ENCODE measurements at regions not wholly inside any gene's neighbourhood (a gene's known extent, or its start where the extent isn't known, plus 50 kb on each side); places are given as distances from the start of the nearest gene placed in this dataset.

DNA sequence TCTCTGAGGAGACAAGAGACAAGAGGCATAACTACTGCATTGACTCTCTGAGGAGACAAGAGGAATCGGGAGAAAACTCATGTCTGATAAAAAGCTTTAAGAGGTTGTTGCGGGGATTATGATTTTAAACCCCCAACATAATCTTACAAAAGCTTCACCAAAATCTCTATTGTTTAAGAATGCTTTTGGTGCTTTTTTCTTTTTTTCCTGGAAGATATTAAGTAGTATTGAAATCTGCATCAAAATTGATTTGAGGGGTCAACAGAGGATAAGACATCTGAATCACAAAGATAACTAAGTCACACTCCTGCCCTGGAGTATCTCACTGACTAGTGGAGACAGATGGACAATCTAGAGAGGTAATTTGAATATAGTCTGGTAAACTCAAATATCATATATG lies 115.6 kb upstream of the MROH9 start:
- TF ChIP-seq, protein P1, sequence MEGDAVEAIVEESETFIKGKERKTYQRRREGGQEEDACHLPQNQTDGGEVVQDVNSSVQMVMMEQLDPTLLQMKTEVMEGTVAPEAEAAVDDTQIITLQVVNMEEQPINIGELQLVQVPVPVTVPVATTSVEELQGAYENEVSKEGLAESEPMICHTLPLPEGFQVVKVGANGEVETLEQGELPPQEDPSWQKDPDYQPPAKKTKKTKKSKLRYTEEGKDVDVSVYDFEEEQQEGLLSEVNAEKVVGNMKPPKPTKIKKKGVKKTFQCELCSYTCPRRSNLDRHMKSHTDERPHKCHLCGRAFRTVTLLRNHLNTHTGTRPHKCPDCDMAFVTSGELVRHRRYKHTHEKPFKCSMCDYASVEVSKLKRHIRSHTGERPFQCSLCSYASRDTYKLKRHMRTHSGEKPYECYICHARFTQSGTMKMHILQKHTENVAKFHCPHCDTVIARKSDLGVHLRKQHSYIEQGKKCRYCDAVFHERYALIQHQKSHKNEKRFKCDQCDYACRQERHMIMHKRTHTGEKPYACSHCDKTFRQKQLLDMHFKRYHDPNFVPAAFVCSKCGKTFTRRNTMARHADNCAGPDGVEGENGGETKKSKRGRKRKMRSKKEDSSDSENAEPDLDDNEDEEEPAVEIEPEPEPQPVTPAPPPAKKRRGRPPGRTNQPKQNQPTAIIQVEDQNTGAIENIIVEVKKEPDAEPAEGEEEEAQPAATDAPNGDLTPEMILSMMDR (IDR thresholded peaks at IDR 0.05) = no peak
- TF ChIP-seq POLR2AphosphoS5 (IDR thresholded peaks at IDR 0.05) = no peak
